ENCODE measurements at regions not wholly inside any gene's neighbourhood (a gene's known extent, or its start where the extent isn't known, plus 50 kb on each side); places are given as distances from the start of the nearest gene placed in this dataset.

DNA sequence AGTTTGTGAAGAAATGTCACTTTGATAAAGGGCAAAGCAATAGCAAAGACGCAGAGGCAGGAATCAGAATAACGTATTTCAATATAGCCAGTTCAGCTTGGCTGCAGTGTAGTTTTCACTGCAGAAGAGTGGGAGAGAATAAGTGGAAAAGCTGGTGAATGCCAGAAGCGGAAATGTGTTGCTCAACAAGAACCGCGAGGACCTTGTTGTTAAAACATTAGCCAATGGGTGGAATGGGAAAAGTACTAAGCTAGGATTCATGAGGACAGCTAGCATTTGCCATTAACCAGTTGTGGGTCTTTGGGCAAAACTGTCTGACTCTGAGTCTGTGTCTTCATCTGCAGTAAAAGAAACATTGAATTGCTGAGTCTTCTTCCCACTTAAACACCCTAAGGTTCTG, 292.9 kb upstream of the GRIP1 start:
- no peaks in the 10 kb centered on the region for H3K9me3 ChIP-seq
- TF ChIP-seq, protein P1, sequence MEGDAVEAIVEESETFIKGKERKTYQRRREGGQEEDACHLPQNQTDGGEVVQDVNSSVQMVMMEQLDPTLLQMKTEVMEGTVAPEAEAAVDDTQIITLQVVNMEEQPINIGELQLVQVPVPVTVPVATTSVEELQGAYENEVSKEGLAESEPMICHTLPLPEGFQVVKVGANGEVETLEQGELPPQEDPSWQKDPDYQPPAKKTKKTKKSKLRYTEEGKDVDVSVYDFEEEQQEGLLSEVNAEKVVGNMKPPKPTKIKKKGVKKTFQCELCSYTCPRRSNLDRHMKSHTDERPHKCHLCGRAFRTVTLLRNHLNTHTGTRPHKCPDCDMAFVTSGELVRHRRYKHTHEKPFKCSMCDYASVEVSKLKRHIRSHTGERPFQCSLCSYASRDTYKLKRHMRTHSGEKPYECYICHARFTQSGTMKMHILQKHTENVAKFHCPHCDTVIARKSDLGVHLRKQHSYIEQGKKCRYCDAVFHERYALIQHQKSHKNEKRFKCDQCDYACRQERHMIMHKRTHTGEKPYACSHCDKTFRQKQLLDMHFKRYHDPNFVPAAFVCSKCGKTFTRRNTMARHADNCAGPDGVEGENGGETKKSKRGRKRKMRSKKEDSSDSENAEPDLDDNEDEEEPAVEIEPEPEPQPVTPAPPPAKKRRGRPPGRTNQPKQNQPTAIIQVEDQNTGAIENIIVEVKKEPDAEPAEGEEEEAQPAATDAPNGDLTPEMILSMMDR (IDR thresholded peaks at IDR 0.05; ENCODE audit: low read depth, low read length) = no peak
- H3K4me1 ChIP-seq = no peaks in the 10 kb centered on the region
- H3K36me3 ChIP-seq = no peaks in the 10 kb centered on the region
- H3K4me3 ChIP-seq (ENCODE audit: low read depth, low read length) = no peak overlapping the region
- no peaks in the 10 kb centered on the region for H3K27me3 ChIP-seq
- DNase-seq = no peak

DNA sequence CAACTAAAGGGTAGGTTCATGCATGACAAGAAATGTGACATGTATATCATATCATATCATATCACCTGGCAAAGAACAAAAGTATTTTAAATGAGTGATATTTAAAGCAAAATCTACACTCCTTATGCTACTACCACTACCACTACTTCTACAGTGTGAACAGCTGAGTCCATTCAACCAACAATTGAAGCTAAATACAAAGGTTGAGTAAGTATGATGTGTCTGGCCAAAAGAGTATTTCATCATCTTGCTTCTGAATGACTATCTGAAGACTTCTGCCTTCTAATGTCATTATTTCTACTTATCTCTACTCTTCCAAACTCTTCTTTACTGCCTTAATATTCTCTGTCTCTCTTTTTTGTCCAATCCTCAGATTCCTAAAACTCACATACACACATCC, 292.6 kb upstream of the CAND1 start:
- Histone ChIP-seq H3K4me3 (ENCODE audit: low read depth, low read length) (no peak overlapping the region), H3K9me3 (no peaks in the 10 kb centered on the region)
- no peak for DNase-seq

DNA sequence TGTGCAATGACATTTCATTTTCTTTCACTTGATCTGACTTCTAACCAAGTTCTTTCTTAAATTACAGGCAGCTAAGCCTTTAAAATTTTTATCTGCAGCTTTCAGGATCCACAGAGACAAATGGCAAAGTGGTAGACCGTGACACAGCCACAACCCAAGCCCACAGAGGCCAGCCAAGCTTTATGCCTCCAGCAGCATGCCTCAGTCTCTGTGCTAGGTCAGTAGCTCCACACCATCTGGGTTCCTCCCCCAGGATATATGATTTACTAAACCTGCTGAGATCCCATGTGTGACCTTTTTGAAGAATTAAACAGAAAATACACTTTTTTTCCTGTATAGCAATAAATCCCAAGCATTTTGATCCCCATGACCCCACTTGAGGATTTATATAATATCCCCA, 290.4 kb upstream of the CAND1 start:
- Histone ChIP-seq H3K36me3 (no peaks in the 10 kb centered on the region), H3K9me3 (no peaks in the 10 kb centered on the region), H3K4me1 (no peaks in the 10 kb centered on the region), H3K4me3 (ENCODE audit: low read depth, low read length) (no peak overlapping the region), H3K27me3 (no peaks in the 10 kb centered on the region)
- TF ChIP-seq, protein P1 (IDR thresholded peaks at IDR 0.05; ENCODE audit: low read depth, low read length) = no peak
- no peak for DNase-seq

More for the DNA sequence above, 292.6 kb upstream of the CAND1 start:
- Histone ChIP-seq H3K4me1 (no peaks in the 10 kb centered on the region), H3K27me3 (no peaks in the 10 kb centered on the region), H3K36me3 (no peaks in the 10 kb centered on the region)
- TF ChIP-seq, protein P1 (IDR thresholded peaks at IDR 0.05; ENCODE audit: low read depth, low read length) = no peak

DNA sequence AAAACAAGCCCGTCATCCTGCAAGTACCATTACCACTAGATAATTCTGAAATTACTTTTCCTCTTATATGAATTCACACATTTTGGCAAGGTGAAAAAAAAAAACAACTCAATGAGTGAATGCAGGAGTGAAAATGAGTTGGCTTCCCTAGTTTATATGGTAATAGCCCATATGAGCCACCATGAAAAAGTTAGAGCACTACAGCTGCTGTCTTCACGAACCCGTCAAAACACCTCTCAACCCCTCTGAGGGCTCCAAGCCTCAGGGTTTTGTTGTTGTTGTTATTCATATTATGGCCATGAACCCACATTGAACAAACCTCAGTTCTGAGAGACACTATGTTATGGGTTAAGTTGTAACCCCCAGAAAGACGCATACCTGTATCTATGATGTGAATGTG, 289.9 kb upstream of the CAND1 start:
- H3K4me3 ChIP-seq (ENCODE audit: low read depth, low read length) = no peak overlapping the region
- H3K27me3 ChIP-seq = no peaks in the 10 kb centered on the region
- no peaks in the 10 kb centered on the region for H3K9me3 ChIP-seq
- no peaks in the 10 kb centered on the region for H3K4me1 ChIP-seq
- no peak for DNase-seq
- TF ChIP-seq, protein P1 (IDR thresholded peaks at IDR 0.05; ENCODE audit: low read depth, low read length) = no peak
- H3K36me3 ChIP-seq = no peaks in the 10 kb centered on the region

DNA sequence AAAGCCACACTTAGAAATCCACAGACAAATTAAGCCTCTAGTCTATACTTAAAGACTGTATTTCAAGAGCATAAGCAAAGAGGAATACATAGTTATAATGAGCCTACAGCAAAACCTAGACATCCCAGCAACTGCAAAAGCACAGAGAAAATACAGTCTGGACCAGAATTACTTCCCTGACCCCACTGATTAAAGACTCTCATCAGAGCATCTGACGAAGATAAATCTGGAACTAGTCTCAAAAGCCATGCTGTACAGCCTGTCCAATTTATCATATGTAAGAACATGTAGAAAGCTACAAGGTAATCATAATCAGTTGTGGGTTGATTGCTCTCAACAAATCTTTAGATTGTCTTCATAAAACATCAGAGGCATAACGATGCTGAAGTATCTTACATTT, 285.1 kb upstream of the CAND1 start:
- TF ChIP-seq, protein P1 (IDR thresholded peaks at IDR 0.05; ENCODE audit: low read depth, low read length) = no peak
- DNase-seq = no peak
- Histone ChIP-seq H3K27me3 (no peaks in the 10 kb centered on the region), H3K4me1 (no peaks in the 10 kb centered on the region), H3K4me3 (ENCODE audit: low read depth, low read length) (no peak overlapping the region), H3K36me3 (no peaks in the 10 kb centered on the region), H3K9me3 (no peaks in the 10 kb centered on the region)

DNA sequence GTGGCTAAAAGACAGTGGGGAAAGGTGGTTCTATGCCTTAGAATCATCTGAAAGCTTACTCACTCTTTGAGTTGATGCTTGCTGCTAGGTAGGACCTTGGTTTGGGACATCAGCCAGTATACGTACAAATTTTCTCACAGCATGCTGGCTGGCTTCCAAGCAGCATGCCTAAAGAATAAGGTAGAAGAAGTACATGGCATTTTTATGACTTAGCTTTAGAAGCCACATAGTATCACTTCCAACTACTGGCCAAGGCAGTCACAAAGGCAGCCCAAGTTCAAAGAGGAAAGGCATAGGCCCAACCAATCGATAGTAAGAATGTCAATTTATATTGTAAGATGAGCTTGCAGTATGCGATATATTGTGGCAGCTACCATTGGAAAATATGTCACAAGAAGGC, 284.2 kb upstream of the CAND1 start:
- H3K4me3 ChIP-seq (ENCODE audit: low read depth, low read length) = no peak overlapping the region
- H3K4me1 ChIP-seq = no peaks in the 10 kb centered on the region
- no peaks in the 10 kb centered on the region for H3K27me3 ChIP-seq
- TF ChIP-seq, protein P1 (IDR thresholded peaks at IDR 0.05; ENCODE audit: low read depth, low read length) = no peak
- DNase-seq = no peak
- no peaks in the 10 kb centered on the region for H3K36me3 ChIP-seq
- H3K9me3 ChIP-seq = no peaks in the 10 kb centered on the region
